ENCODE measurements at regions not wholly inside any gene's neighbourhood (a gene's known extent, or its start where the extent isn't known, plus 50 kb on each side); places are given as distances from the start of the nearest gene placed in this dataset.

- TF ChIP-seq CTCF (IDR thresholded peaks at IDR 0.05; ENCODE audit: low read length, missing control alignments), result no peak
- DNase-seq (ENCODE audit: low read depth), result no peak
- H3K4me3 ChIP-seq (replicated peaks; ENCODE audit: low read depth, low read length), result no peak overlapping the region
Observed at GRCh38 chr6:150759483-150759882, 106.0 kb upstream of the MTHFD1L start.

GRCh38 chr6:150761771-150762170, 103.7 kb upstream of the MTHFD1L start:
- no peak for DNase-seq (ENCODE audit: low read depth)
- TF ChIP-seq CTCF (IDR thresholded peaks at IDR 0.05; ENCODE audit: low read length, missing control alignments), result no peak
- H3K4me3 ChIP-seq (replicated peaks; ENCODE audit: low read depth, low read length), result no peak overlapping the region

GRCh38 chr6:150764334-150765066, 101.0 kb upstream of the MTHFD1L start:
- no peak for DNase-seq (ENCODE audit: low read depth)
- H3K4me3 ChIP-seq (replicated peaks; ENCODE audit: low read depth, low read length), result no peak overlapping the region
- TF ChIP-seq CTCF (IDR thresholded peaks at IDR 0.05; ENCODE audit: low read length, missing control alignments), result no peak

- no peak for DNase-seq (ENCODE audit: low read depth)
- TF ChIP-seq CTCF (IDR thresholded peaks at IDR 0.05; ENCODE audit: low read length, missing control alignments), result no peak
- no peak overlapping the region for H3K4me3 ChIP-seq (replicated peaks; ENCODE audit: low read depth, low read length)
Observed at GRCh38 chr6:150765067-150765764, 100.3 kb upstream of the MTHFD1L start.

- H3K4me3 ChIP-seq (replicated peaks; ENCODE audit: low read depth, low read length), result no peak overlapping the region
- no peak for TF ChIP-seq CTCF (IDR thresholded peaks at IDR 0.05; ENCODE audit: low read length, missing control alignments)
- peak; percentile 21 for DNase-seq (ENCODE audit: low read depth)
Observed at GRCh38 chr6:150766201-150766997, 99.1 kb upstream of the MTHFD1L start.

DNA sequence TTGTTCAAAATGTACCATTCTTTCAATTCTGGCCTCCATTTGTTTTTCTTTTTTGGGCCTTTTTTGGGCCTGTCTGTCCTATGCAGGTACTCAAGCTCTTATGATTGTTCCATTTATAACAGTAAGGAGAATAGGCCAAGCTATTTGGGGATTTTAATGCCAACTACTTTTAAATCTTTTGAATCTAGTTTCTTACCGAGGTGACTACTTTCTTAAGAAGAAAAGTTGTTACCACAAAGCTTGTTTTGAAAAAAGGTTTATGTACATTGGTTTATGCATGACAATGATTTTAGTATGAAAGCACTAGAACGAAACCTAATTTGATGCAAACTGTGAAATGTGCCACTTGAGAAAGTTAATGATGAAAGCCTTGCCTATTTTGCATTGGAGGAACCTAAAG, 98.3 kb upstream of the MTHFD1L start:
- TF ChIP-seq CTCF (IDR thresholded peaks at IDR 0.05; ENCODE audit: low read length, missing control alignments), result no peak
- no peak for DNase-seq (ENCODE audit: low read depth)
- no peak overlapping the region for H3K4me3 ChIP-seq (replicated peaks; ENCODE audit: low read depth, low read length)
